Progenitor cell of endocrine pancreas (in vitro differentiated cells): ENCODE measurements at regions not wholly inside any gene's neighbourhood (a gene's known extent, or its start where the extent isn't known, plus 50 kb on each side); places are given as distances from the start of the nearest gene placed in this dataset.

Source experiments
- DNase-seq: peaks from one replicate; pipeline ENCODE4 v3.0.0; 2021; ENCODE audit warnings: low spot score; ENCODE audit not compliant: unreplicated experiment
- H3K27ac Mint-ChIP-seq: 2 replicates; pipeline ENCODE4 v1.8.0; 2021; ENCODE audit warnings: mild to moderate bottlenecking, moderate library complexity, mixed read lengths
- H3K27me3 Mint-ChIP-seq: 2 replicates; pipeline ENCODE4 v1.8.0; 2021; ENCODE audit warnings: mixed read lengths
- H3K36me3 Mint-ChIP-seq: 2 replicates; pipeline ENCODE4 v1.8.0; 2022; ENCODE audit warnings: mixed read lengths; ENCODE audit not compliant: insufficient read depth
- H3K4me1 Mint-ChIP-seq: 2 replicates; pipeline ENCODE4 v1.8.0; 2021; ENCODE audit warnings: low read depth, mixed read lengths
- H3K4me3 Mint-ChIP-seq: 2 replicates; pipeline ENCODE4 v1.8.0; 2021; ENCODE audit warnings: low read depth, mild to moderate bottlenecking, moderate library complexity, mixed read lengths
- H3K9me3 Mint-ChIP-seq: 2 replicates; pipeline ENCODE4 v1.8.0; 2021; ENCODE audit warnings: low read depth, mixed read lengths
- CTCF ChIP-seq: fragments of 200-600 bp; sonication (generic); IDR thresholded peaks from one replicate; pipeline ENCODE4 v1.5.0; 2021; ENCODE audit warnings: antibody characterized with exemption, mild to moderate bottlenecking; ENCODE audit not compliant: unreplicated experiment

GRCh38 chr10:64007157-64007556 is 486.0 kb downstream of the REEP3 start:
- Mint-ChIP-seq H3K27ac (no peak overlapping the region), H3K27me3 (no peaks in the 10 kb centered on the region), H3K9me3 (peaks cover 13% of the 10 kb centered on the region), H3K4me1 (peaks cover under 1% of the 10 kb centered on the region), H3K36me3 (no peaks in the 10 kb centered on the region), H3K4me3 (no peak overlapping the region)
- DNase-seq, result no peak
- TF ChIP-seq CTCF, result no peak

- no peak for TF ChIP-seq CTCF
- H3K4me3 Mint-ChIP-seq, result no peak overlapping the region
- H3K27ac Mint-ChIP-seq, result no peak overlapping the region
- H3K36me3 Mint-ChIP-seq, result no peaks in the 10 kb centered on the region
- H3K9me3 Mint-ChIP-seq, result peaks cover 11% of the 10 kb centered on the region
- H3K27me3 Mint-ChIP-seq, result no peaks in the 10 kb centered on the region
- no peak for DNase-seq
- peaks cover 2% of the 10 kb centered on the region for H3K4me1 Mint-ChIP-seq
These were observed 489.5 kb downstream of the REEP3 start for GRCh38 chr10:64010711-64011110.

GRCh38 chr10:64011912-64012714 is 490.9 kb downstream of the REEP3 start:
- Mint-ChIP-seq H3K4me3 (no peak overlapping the region), H3K9me3 (peaks cover 3% of the 10 kb centered on the region)
- no peak for DNase-seq

GRCh38 chr10:64014281-64014680 is 493.1 kb downstream of the REEP3 start:
- H3K4me3 Mint-ChIP-seq, result no peak overlapping the region
- no peaks in the 10 kb centered on the region for H3K36me3 Mint-ChIP-seq

More at GRCh38 chr10:64011912-64012714, 490.9 kb downstream of the REEP3 start:
- H3K27ac Mint-ChIP-seq, result no peak overlapping the region
- no peaks in the 10 kb centered on the region for H3K27me3 Mint-ChIP-seq
- H3K36me3 Mint-ChIP-seq, result no peaks in the 10 kb centered on the region
- peaks cover 2% of the 10 kb centered on the region for H3K4me1 Mint-ChIP-seq
- no peak for TF ChIP-seq CTCF

GRCh38 chr10:64023926-64024470 is 502.8 kb downstream of the REEP3 start:
- TF ChIP-seq CTCF, result no peak
- Mint-ChIP-seq H3K27ac (no peak overlapping the region), H3K4me1 (no peaks in the 10 kb centered on the region), H3K36me3 (no peaks in the 10 kb centered on the region), H3K27me3 (no peaks in the 10 kb centered on the region), H3K9me3 (peaks cover 16% of the 10 kb centered on the region), H3K4me3 (no peak overlapping the region)
- DNase-seq, result no peak

More at GRCh38 chr10:64014281-64014680, 493.1 kb downstream of the REEP3 start:
- no peaks in the 10 kb centered on the region for H3K9me3 Mint-ChIP-seq
- no peak for DNase-seq
- TF ChIP-seq CTCF, result no peak
- no peak overlapping the region for H3K27ac Mint-ChIP-seq
- no peaks in the 10 kb centered on the region for H3K27me3 Mint-ChIP-seq
- peaks cover 2% of the 10 kb centered on the region for H3K4me1 Mint-ChIP-seq
